ENCODE measurements at regions not wholly inside any gene's neighbourhood (a gene's known extent, or its start where the extent isn't known, plus 50 kb on each side); places are given as distances from the start of the nearest gene placed in this dataset.

- TF ChIP-seq TARDBP (IDR thresholded peaks at IDR 0.05) (no peak), FOXK2 (IDR thresholded peaks at IDR 0.05) (no peak), FOXM1 (IDR thresholded peaks at IDR 0.05; ENCODE audit: borderline replicate concordance) (no peak), ARNT (IDR thresholded peaks at IDR 0.05) (no peak), SP1 (IDR thresholded peaks at IDR 0.05) (no peak)
Measured at GRCh38 chr13:21322327-21322965, 136.7 kb downstream of the ZDHHC20 start.

All from HEK293T (cell line).